ENCODE measurements at regions not wholly inside any gene's neighbourhood (a gene's known extent, or its start where the extent isn't known, plus 50 kb on each side); places are given as distances from the start of the nearest gene placed in this dataset.
"Not testable (repeated sequence)": the region's sequence is repeated elsewhere in the genome, so short reads cannot be mapped to it uniquely, and the experiment has no call there.

GRCh38 chr3:104214937-104215336, 1151.8 kb upstream of the ALCAM start:
- TF ChIP-seq BACH2 (CRISPR knock-in tag; IDR thresholded peaks at IDR 0.05; ENCODE audit: borderline replicate concordance) (no peak), PATZ1 (CRISPR knock-in tag; IDR thresholded peaks at IDR 0.05; ENCODE audit: borderline replicate concordance) (no peak)
- no peak for ATAC-seq

DNA sequence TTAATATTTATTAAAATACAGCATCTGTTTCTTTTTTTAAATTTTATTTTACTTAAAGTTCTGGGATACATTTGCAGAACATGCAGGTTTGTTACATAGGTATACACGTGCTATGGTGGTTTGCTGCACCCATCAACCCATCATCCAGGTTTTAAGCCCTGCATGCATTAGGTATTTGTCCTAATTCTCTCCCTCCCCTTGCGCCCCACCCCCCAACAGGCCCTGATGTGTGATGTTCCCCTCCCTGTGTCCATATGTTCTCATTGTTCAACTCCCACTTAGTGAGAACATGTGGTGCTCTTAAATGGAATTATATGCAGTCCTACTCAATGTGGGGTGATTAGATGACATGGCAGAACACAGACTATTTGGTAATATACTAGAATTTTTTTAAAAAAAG, 1147.7 kb upstream of the ALCAM start:
- not testable (repeated sequence) for ATAC-seq

GRCh38 chr3:104234442-104235194, 1132.1 kb upstream of the ALCAM start:
- TF ChIP-seq PATZ1 (CRISPR knock-in tag; IDR thresholded peaks at IDR 0.05; ENCODE audit: borderline replicate concordance), result no peak
- TF ChIP-seq GLIS3 (CRISPR knock-in tag; IDR thresholded peaks at IDR 0.05), result no peak
- TF ChIP-seq ESRRG (CRISPR knock-in tag; IDR thresholded peaks at IDR 0.05), result no peak
- TF ChIP-seq POU6F1 (CRISPR knock-in tag; IDR thresholded peaks at IDR 0.05; ENCODE audit: borderline replicate concordance, low read depth), result no peak
- TF ChIP-seq ARNTL (CRISPR knock-in tag; IDR thresholded peaks at IDR 0.05; ENCODE audit: borderline replicate concordance, low read depth), result no peak
- TF ChIP-seq ZNF70 (CRISPR knock-in tag; IDR thresholded peaks at IDR 0.05), result no peak
- no peak for TF ChIP-seq TSHZ2 (CRISPR knock-in tag; IDR thresholded peaks at IDR 0.05)
- ATAC-seq, result no peak

- ATAC-seq, result peak; percentile 83
- TF ChIP-seq ZFP3 (CRISPR knock-in tag; IDR thresholded peaks at IDR 0.05) (no peak), OSR1 (CRISPR knock-in tag; IDR thresholded peaks at IDR 0.05) (no peak), ZC3H10 (CRISPR knock-in tag; IDR thresholded peaks at IDR 0.05) (no peak), TCF4 (CRISPR knock-in tag; IDR thresholded peaks at IDR 0.05; ENCODE audit: borderline replicate concordance) (no peak), ISL1 (CRISPR knock-in tag; IDR thresholded peaks at IDR 0.05) (peak; percentile 28; the same call in 1 of the 2 replicates), ZNF565 (CRISPR knock-in tag; conservative IDR thresholded peaks at IDR 0.05; ENCODE audit: low read depth) (no peak), RARB (CRISPR knock-in tag; IDR thresholded peaks at IDR 0.05) (no peak)
Observed at GRCh38 chr3:104244680-104245220, 1122.0 kb upstream of the ALCAM start.

- no peak for ATAC-seq
- TF ChIP-seq ZNF70 (CRISPR knock-in tag; IDR thresholded peaks at IDR 0.05), result no peak
- no peak for TF ChIP-seq GLIS3 (CRISPR knock-in tag; IDR thresholded peaks at IDR 0.05)
- TF ChIP-seq, protein P1, sequence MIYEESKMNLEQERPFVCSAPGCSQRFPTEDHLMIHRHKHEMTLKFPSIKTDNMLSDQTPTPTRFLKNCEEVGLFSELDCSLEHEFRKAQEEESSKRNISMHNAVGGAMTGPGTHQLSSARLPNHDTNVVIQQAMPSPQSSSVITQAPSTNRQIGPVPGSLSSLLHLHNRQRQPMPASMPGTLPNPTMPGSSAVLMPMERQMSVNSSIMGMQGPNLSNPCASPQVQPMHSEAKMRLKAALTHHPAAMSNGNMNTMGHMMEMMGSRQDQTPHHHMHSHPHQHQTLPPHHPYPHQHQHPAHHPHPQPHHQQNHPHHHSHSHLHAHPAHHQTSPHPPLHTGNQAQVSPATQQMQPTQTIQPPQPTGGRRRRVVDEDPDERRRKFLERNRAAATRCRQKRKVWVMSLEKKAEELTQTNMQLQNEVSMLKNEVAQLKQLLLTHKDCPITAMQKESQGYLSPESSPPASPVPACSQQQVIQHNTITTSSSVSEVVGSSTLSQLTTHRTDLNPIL (CRISPR knock-in tag; IDR thresholded peaks at IDR 0.05; ENCODE audit: low read depth), result no peak
- TF ChIP-seq RARB (CRISPR knock-in tag; IDR thresholded peaks at IDR 0.05), result no peak
- TF ChIP-seq ARNTL (CRISPR knock-in tag; IDR thresholded peaks at IDR 0.05; ENCODE audit: borderline replicate concordance, low read depth), result no peak
- no peak for TF ChIP-seq ISL1 (CRISPR knock-in tag; IDR thresholded peaks at IDR 0.05)
- TF ChIP-seq ZNF8 (CRISPR knock-in tag; IDR thresholded peaks at IDR 0.05), result no peak
- TF ChIP-seq PPARA (CRISPR knock-in tag; IDR thresholded peaks at IDR 0.05; ENCODE audit: borderline replicate concordance), result no peak
- TF ChIP-seq ZC3H10 (CRISPR knock-in tag; IDR thresholded peaks at IDR 0.05), result no peak
- TF ChIP-seq ZFP30 (CRISPR knock-in tag; IDR thresholded peaks at IDR 0.05), result no peak
- TF ChIP-seq OSR1 (CRISPR knock-in tag; IDR thresholded peaks at IDR 0.05), result no peak
- TF ChIP-seq ZFP3 (CRISPR knock-in tag; IDR thresholded peaks at IDR 0.05), result no peak
- TF ChIP-seq CSRNP3 (CRISPR knock-in tag; IDR thresholded peaks at IDR 0.05), result no peak
Observed at GRCh38 chr3:104245261-104245660, 1121.4 kb upstream of the ALCAM start.
